ENCODE measurements at regions not wholly inside any gene's neighbourhood (a gene's known extent, or its start where the extent isn't known, plus 50 kb on each side); places are given as distances from the start of the nearest gene placed in this dataset.

- no peak for TF ChIP-seq CTCF (IDR thresholded peaks at IDR 0.05; ENCODE audit: extremely low read depth, low read depth, low read length)
- Histone ChIP-seq H3K4me3 (ENCODE audit: insufficient read depth, low read length) (no peak overlapping the region), H3K36me3 (ENCODE audit: insufficient read depth, low read length) (no peaks in the 10 kb centered on the region), H3K4me1 (ENCODE audit: insufficient read depth, low read length) (no peaks in the 10 kb centered on the region), H2AFZ (ENCODE audit: low read length) (no peak overlapping the region), H4K20me1 (ENCODE audit: insufficient read depth, low read length) (no peaks in the 10 kb centered on the region), H3K9me3 (ENCODE audit: low read depth, low read length) (no peaks in the 10 kb centered on the region), H3K27me3 (ENCODE audit: insufficient read depth, low read length) (no peaks in the 10 kb centered on the region), H3K4me2 (ENCODE audit: insufficient read depth, low read length) (no peak overlapping the region), H3K27ac (ENCODE audit: low read depth, low read length) (no peak overlapping the region), H3K79me2 (ENCODE audit: insufficient read depth, low read length) (no peaks in the 10 kb centered on the region)
- no peak for DNase-seq (ENCODE audit: insufficient read length, low spot score, missing footprints)
Observed at GRCh38 chr1:87572008-87572407, 243.3 kb downstream of the LMO4 start.

- DNase-seq (ENCODE audit: insufficient read length, low spot score, missing footprints), result no peak
- no peak for TF ChIP-seq CTCF (IDR thresholded peaks at IDR 0.05; ENCODE audit: extremely low read depth, low read depth, low read length)
- no peaks in the 10 kb centered on the region for H3K36me3 ChIP-seq (ENCODE audit: insufficient read depth, low read length)
Observed at GRCh38 chr1:87572891-87573290, 244.2 kb downstream of the LMO4 start.

GRCh38 chr1:87575528-87575927 lies 246.8 kb downstream of the LMO4 start:
- H3K79me2 ChIP-seq (ENCODE audit: insufficient read depth, low read length), result no peaks in the 10 kb centered on the region
- no peak overlapping the region for H3K4me2 ChIP-seq (ENCODE audit: insufficient read depth, low read length)
- H3K4me3 ChIP-seq (ENCODE audit: insufficient read depth, low read length), result no peak overlapping the region
- H3K4me1 ChIP-seq (ENCODE audit: insufficient read depth, low read length), result no peaks in the 10 kb centered on the region
- H3K27me3 ChIP-seq (ENCODE audit: insufficient read depth, low read length), result no peaks in the 10 kb centered on the region
- no peak overlapping the region for H3K27ac ChIP-seq (ENCODE audit: low read depth, low read length)
- H3K36me3 ChIP-seq (ENCODE audit: insufficient read depth, low read length), result no peaks in the 10 kb centered on the region
- no peaks in the 10 kb centered on the region for H3K9me3 ChIP-seq (ENCODE audit: low read depth, low read length)
- H2AFZ ChIP-seq (ENCODE audit: low read length), result no peak overlapping the region
- DNase-seq (ENCODE audit: insufficient read length, low spot score, missing footprints), result no peak
- no peak for TF ChIP-seq CTCF (IDR thresholded peaks at IDR 0.05; ENCODE audit: extremely low read depth, low read depth, low read length)
- H4K20me1 ChIP-seq (ENCODE audit: insufficient read depth, low read length), result no peaks in the 10 kb centered on the region

More at GRCh38 chr1:87572891-87573290, 244.2 kb downstream of the LMO4 start:
- no peaks in the 10 kb centered on the region for H3K9me3 ChIP-seq (ENCODE audit: low read depth, low read length)
- no peaks in the 10 kb centered on the region for H3K4me1 ChIP-seq (ENCODE audit: insufficient read depth, low read length)
- no peaks in the 10 kb centered on the region for H3K79me2 ChIP-seq (ENCODE audit: insufficient read depth, low read length)
- H3K4me2 ChIP-seq (ENCODE audit: insufficient read depth, low read length), result no peak overlapping the region
- no peaks in the 10 kb centered on the region for H4K20me1 ChIP-seq (ENCODE audit: insufficient read depth, low read length)
- no peak overlapping the region for H3K27ac ChIP-seq (ENCODE audit: low read depth, low read length)
- H2AFZ ChIP-seq (ENCODE audit: low read length), result no peak overlapping the region
- no peak overlapping the region for H3K4me3 ChIP-seq (ENCODE audit: insufficient read depth, low read length)
- H3K27me3 ChIP-seq (ENCODE audit: insufficient read depth, low read length), result no peaks in the 10 kb centered on the region

- TF ChIP-seq CTCF (IDR thresholded peaks at IDR 0.05; ENCODE audit: extremely low read depth, low read depth, low read length), result no peak
- Histone ChIP-seq H3K27ac (ENCODE audit: low read depth, low read length) (no peak overlapping the region), H4K20me1 (ENCODE audit: insufficient read depth, low read length) (no peaks in the 10 kb centered on the region), H3K4me2 (ENCODE audit: insufficient read depth, low read length) (no peak overlapping the region), H3K4me1 (ENCODE audit: insufficient read depth, low read length) (no peaks in the 10 kb centered on the region), H2AFZ (ENCODE audit: low read length) (no peak overlapping the region), H3K36me3 (ENCODE audit: insufficient read depth, low read length) (no peaks in the 10 kb centered on the region), H3K4me3 (ENCODE audit: insufficient read depth, low read length) (no peak overlapping the region), H3K27me3 (ENCODE audit: insufficient read depth, low read length) (no peaks in the 10 kb centered on the region), H3K9me3 (ENCODE audit: low read depth, low read length) (no peaks in the 10 kb centered on the region), H3K79me2 (ENCODE audit: insufficient read depth, low read length) (no peaks in the 10 kb centered on the region)
- DNase-seq (ENCODE audit: insufficient read length, low spot score, missing footprints), result no peak
Observed at GRCh38 chr1:87578464-87578863, 249.8 kb downstream of the LMO4 start.

All from osteoblast (primary cell).